HG03521 (cell line): ENCODE measurements at regions not wholly inside any gene's neighbourhood (a gene's known extent, or its start where the extent isn't known, plus 50 kb on each side); places are given as distances from the start of the nearest gene placed in this dataset.

ENCODE experiments used
- ATAC-seq: cut with Tn5 transposase; IDR thresholded peaks from one replicate; pipeline ENCODE4 v1.9.1; 2021; ENCODE audit warnings: mild to moderate bottlenecking, moderate library complexity; ENCODE audit not compliant: unreplicated experiment

- ATAC-seq = no peak
These were observed 250.0 kb downstream of the EPM2A start for GRCh38 chr6:145485288-145485687.

GRCh38 chr6:145486306-145486705 lies 249.0 kb downstream of the EPM2A start:
- ATAC-seq = no peak

- ATAC-seq = no peak
These were observed 245.7 kb downstream of the EPM2A start for GRCh38 chr6:145489583-145489982.

GRCh38 chr6:145490068-145490467 lies 245.3 kb downstream of the EPM2A start:
- no peak for ATAC-seq

- ATAC-seq = no peak
These were observed 244.2 kb downstream of the EPM2A start for GRCh38 chr6:145491126-145491525.

- no peak for ATAC-seq
These were observed 238.3 kb downstream of the EPM2A start for GRCh38 chr6:145497006-145497405.

- no peak for ATAC-seq
These were observed 236.9 kb downstream of the EPM2A start for GRCh38 chr6:145498425-145498824.

GRCh38 chr6:145502416-145502815 lies 232.9 kb downstream of the EPM2A start:
- no peak for ATAC-seq

- ATAC-seq = no peak
These were observed 229.2 kb downstream of the EPM2A start for GRCh38 chr6:145506136-145506535.

GRCh38 chr6:145506565-145506964 lies 228.8 kb downstream of the EPM2A start:
- ATAC-seq = no peak

GRCh38 chr6:145507239-145507638 lies 228.1 kb downstream of the EPM2A start:
- no peak for ATAC-seq

GRCh38 chr6:145508107-145508506 lies 227.2 kb downstream of the EPM2A start:
- ATAC-seq = no peak

- ATAC-seq = no peak
These were observed 217.8 kb downstream of the EPM2A start for GRCh38 chr6:145517492-145517891.

GRCh38 chr6:145525038-145525437 lies 210.3 kb downstream of the EPM2A start:
- no peak for ATAC-seq

- ATAC-seq = no peak
These were observed 205.7 kb downstream of the EPM2A start for GRCh38 chr6:145529582-145529981.

- no peak for ATAC-seq
These were observed 204.9 kb downstream of the EPM2A start for GRCh38 chr6:145530454-145530853.

- no peak for ATAC-seq
These were observed 204.3 kb downstream of the EPM2A start for GRCh38 chr6:145531032-145531431.

- ATAC-seq = no peak
These were observed 203.5 kb downstream of the EPM2A start for GRCh38 chr6:145531822-145532221.

- ATAC-seq = no peak
These were observed 203.0 kb downstream of the EPM2A start for GRCh38 chr6:145532361-145532760.

- ATAC-seq = no peak
These were observed 200.3 kb downstream of the EPM2A start for GRCh38 chr6:145534989-145535388.

- no peak for ATAC-seq
These were observed 196.3 kb downstream of the EPM2A start for GRCh38 chr6:145538989-145539388.

GRCh38 chr6:145539831-145540230 lies 195.5 kb downstream of the EPM2A start:
- ATAC-seq = no peak

GRCh38 chr6:145540741-145541140 lies 194.6 kb downstream of the EPM2A start:
- no peak for ATAC-seq

GRCh38 chr6:145544041-145544440 lies 191.3 kb downstream of the EPM2A start:
- no peak for ATAC-seq
